Fibroblast of lung (primary cell): ENCODE measurements at regions not wholly inside any gene's neighbourhood (a gene's known extent, or its start where the extent isn't known, plus 50 kb on each side); places are given as distances from the start of the nearest gene placed in this dataset.

Experiments
- DNase-seq, 2 donors: peaks; one replicate each; pipeline versions ENCODE4 v3.0.0 to v3.0.0-alpha.2; 2010; ENCODE audit warnings: low read depth in 2 of 2
- H2AFZ ChIP-seq: 2 replicates; pipeline ENCODE4 v1.5.1; 2012; ENCODE audit warnings: low read length, control low read depth, inconsistent platforms
- H3K27ac ChIP-seq: 2 replicates; pipeline ENCODE4 v1.5.1; 2011; ENCODE audit warnings: low read length, control low read depth; ENCODE audit not compliant: insufficient read depth
- H3K27me3 ChIP-seq: 2 replicates; pipeline ENCODE4 v1.5.1; 2011; ENCODE audit warnings: mild to moderate bottlenecking, low read length; ENCODE audit not compliant: control insufficient read depth, insufficient read depth
- H3K36me3 ChIP-seq: 2 replicates; pipeline ENCODE4 v1.5.1; 2011; ENCODE audit warnings: low read length; ENCODE audit not compliant: control insufficient read depth, insufficient read depth
- H3K4me1 ChIP-seq: 2 replicates; pipeline ENCODE4 v1.5.1; 2011; ENCODE audit warnings: low read length; ENCODE audit not compliant: control insufficient read depth, insufficient read depth; ENCODE audit errors: extremely low read depth
- H3K4me2 ChIP-seq: 2 replicates; pipeline ENCODE4 v1.5.1; 2011; ENCODE audit warnings: low read length, control low read depth; ENCODE audit not compliant: insufficient read depth; ENCODE audit errors: extremely low read depth
- H3K4me3 ChIP-seq, 4 experiments: fragments of 200-600 bp in 1 of 4; sonication (generic) in 1 of 4; replicated peaks in 1 of 4; 2 replicates each; pipeline ENCODE4 v1.5.1; 2011 to 2016; ENCODE audit warnings: low read length in 4 of 4, low read depth in 3 of 4, mild to moderate bottlenecking in 3 of 4, control low read depth in 2 of 4, inconsistent platforms in 1 of 4, mixed read lengths in 1 of 4; ENCODE audit not compliant: insufficient read depth in 1 of 4; ENCODE audit errors: control extremely low read depth in 1 of 4
- H3K79me2 ChIP-seq: 2 replicates; pipeline ENCODE4 v1.5.1; 2012; ENCODE audit warnings: mild to moderate bottlenecking, low read length, inconsistent platforms; ENCODE audit not compliant: control insufficient read depth, insufficient read depth
- H3K9ac ChIP-seq: 2 replicates; pipeline ENCODE4 v1.5.1; 2011; ENCODE audit warnings: mild to moderate bottlenecking, low read length, control low read depth; ENCODE audit not compliant: insufficient read depth
- H3K9me3 ChIP-seq: 2 replicates; pipeline ENCODE4 v1.5.1; 2012; ENCODE audit warnings: low read depth, low read length; ENCODE audit not compliant: control insufficient read depth, insufficient read depth
- H4K20me1 ChIP-seq: 2 replicates; pipeline ENCODE4 v1.5.1; 2011; ENCODE audit warnings: low read length; ENCODE audit not compliant: control insufficient read depth, insufficient read depth; ENCODE audit errors: extremely low read depth
- EZH2 ChIP-seq: IDR thresholded peaks from 2 replicates; pipeline ENCODE4 v1.5.1; 2012; ENCODE audit warnings: low read length, control low read depth, mild to moderate bottlenecking; ENCODE audit errors: missing control alignments
- TF ChIP-seq, protein P1 (sequence below), 2 donors: IDR thresholded peaks in 1 of 2; conservative IDR thresholded peaks in 1 of 2; 1 replicate in 1 of 2; 2 replicates in 1 of 2; pipeline ENCODE4 v1.5.1; 2011 to 2012; ENCODE audit warnings: low read length in 2 of 2, control low read depth in 1 of 2, inconsistent platforms in 1 of 2, low read depth in 1 of 2, mild to moderate bottlenecking in 1 of 2

DNA sequence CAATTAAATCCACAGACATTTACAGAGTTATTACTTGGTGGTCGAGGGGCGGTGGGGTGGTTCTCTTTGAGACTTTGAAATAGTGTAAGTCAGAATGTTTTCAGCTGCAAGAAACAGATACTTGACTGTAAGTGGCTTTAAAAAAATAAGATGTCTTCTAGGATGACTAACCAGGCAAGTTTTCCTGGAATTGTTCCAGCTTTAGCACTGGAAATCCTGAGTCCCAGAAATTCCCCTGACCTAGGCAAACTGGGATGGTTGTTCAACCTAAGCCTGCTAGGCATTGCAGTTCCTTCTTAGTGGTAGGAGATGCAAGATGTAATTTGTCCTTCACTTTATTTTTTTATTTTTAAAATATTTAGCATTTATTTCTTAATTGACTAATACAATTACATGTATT lies 169.5 kb upstream of the POC5 start:
- Histone ChIP-seq H2AFZ (no peak overlapping the region), H3K4me2 (no peak overlapping the region)
- no peak for DNase-seq

DNA sequence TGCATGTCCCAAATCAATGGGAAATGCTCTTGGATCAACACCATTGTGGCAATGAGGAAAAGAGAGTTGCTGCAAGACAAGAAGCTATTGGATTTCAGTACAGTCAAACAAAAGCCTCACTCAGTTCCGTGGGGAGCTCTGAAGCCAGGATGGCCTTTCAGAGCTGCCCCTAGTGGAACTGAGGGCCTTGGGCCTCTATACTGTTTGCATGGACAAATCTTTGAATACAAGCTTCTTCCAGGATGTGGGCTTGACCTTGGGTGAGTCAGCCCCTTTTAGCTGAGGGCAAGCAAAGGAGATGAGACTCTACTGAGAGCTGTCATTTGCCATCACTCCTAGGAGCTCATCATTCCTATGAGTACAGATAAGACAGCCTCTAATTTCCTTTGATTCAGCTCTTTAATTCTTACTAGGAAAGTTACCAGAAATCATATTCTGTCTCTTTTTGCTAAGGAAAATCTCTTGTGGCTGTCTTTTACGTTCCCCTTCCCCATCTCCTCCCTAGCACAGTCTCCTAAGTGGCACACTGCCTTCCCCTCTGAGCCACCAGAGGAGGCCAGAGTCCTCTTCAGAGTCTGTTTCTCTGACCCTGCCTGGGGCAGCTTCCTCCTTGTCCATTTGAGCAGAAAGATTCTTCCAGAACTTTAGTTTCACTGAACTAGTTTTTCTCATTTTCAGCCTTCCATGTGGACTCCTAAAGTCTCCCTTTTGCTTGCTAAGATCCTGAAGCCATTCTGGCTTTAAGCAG lies 168.8 kb upstream of the POC5 start:
- Histone ChIP-seq H3K9me3 (no peaks in the 10 kb centered on the region), H3K27me3 (no peaks in the 10 kb centered on the region), H3K4me2 (no peak overlapping the region), H4K20me1 (no peaks in the 10 kb centered on the region), H2AFZ (no peak overlapping the region), H3K36me3 (no peaks in the 10 kb centered on the region), H3K4me1 (no peaks in the 10 kb centered on the region), H3K4me3 (no peak overlapping the region), H3K9ac (no peak overlapping the region), H3K27ac (no peak overlapping the region), H3K79me2 (no peaks in the 10 kb centered on the region)
- DNase-seq: no peak
- TF ChIP-seq, protein P1, sequence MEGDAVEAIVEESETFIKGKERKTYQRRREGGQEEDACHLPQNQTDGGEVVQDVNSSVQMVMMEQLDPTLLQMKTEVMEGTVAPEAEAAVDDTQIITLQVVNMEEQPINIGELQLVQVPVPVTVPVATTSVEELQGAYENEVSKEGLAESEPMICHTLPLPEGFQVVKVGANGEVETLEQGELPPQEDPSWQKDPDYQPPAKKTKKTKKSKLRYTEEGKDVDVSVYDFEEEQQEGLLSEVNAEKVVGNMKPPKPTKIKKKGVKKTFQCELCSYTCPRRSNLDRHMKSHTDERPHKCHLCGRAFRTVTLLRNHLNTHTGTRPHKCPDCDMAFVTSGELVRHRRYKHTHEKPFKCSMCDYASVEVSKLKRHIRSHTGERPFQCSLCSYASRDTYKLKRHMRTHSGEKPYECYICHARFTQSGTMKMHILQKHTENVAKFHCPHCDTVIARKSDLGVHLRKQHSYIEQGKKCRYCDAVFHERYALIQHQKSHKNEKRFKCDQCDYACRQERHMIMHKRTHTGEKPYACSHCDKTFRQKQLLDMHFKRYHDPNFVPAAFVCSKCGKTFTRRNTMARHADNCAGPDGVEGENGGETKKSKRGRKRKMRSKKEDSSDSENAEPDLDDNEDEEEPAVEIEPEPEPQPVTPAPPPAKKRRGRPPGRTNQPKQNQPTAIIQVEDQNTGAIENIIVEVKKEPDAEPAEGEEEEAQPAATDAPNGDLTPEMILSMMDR (conservative IDR thresholded peaks at IDR 0.05 in 1 of 2, IDR thresholded peaks at IDR 0.05 in 1 of 2; ENCODE audit: low read depth in 1 of 2, low read length in 2 of 2): no peak

More for the DNA sequence above, 169.5 kb upstream of the POC5 start:
- no peak overlapping the region for H3K27ac ChIP-seq
- no peaks in the 10 kb centered on the region for H3K27me3 ChIP-seq
- H3K36me3 ChIP-seq: no peaks in the 10 kb centered on the region
- no peaks in the 10 kb centered on the region for H3K79me2 ChIP-seq
- no peak overlapping the region for H3K4me3 ChIP-seq
- H3K4me1 ChIP-seq: no peaks in the 10 kb centered on the region
- no peaks in the 10 kb centered on the region for H3K9me3 ChIP-seq
- H4K20me1 ChIP-seq: no peaks in the 10 kb centered on the region
- TF ChIP-seq EZH2: no peak
- TF ChIP-seq, protein P1 (conservative IDR thresholded peaks at IDR 0.05 in 1 of 2, IDR thresholded peaks at IDR 0.05 in 1 of 2; ENCODE audit: low read depth in 1 of 2, low read length in 2 of 2): no peak
- no peak overlapping the region for H3K9ac ChIP-seq

DNA sequence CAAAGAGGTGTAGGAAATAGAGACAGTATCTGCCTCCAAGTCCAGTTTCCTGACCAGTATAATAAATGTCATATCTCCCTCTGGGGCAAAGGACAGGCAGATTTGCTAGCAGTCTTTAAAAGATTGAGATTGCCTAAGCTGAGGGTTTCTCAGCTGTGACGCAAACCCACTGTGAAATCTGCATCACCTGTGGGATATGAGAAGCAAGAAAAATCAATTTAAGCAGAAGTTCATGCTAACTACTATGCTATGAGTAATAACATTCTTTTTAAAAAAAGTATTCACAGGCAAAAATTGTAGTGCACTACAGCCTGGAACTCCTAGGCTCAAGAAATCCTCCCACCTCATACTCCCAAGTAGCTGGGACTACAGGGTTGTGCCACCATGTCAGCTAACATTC lies 168.1 kb upstream of the POC5 start:
- Histone ChIP-seq H2AFZ (no peak overlapping the region), H3K27me3 (no peaks in the 10 kb centered on the region), H4K20me1 (no peaks in the 10 kb centered on the region), H3K36me3 (no peaks in the 10 kb centered on the region), H3K9ac (no peak overlapping the region), H3K79me2 (no peaks in the 10 kb centered on the region), H3K4me2 (no peak overlapping the region), H3K27ac (no peak overlapping the region), H3K4me1 (no peaks in the 10 kb centered on the region), H3K4me3 (no peak overlapping the region), H3K9me3 (no peaks in the 10 kb centered on the region)
- TF ChIP-seq, protein P1 (conservative IDR thresholded peaks at IDR 0.05 in 1 of 2, IDR thresholded peaks at IDR 0.05 in 1 of 2; ENCODE audit: low read depth in 1 of 2, low read length in 2 of 2): no peak
- no peak for TF ChIP-seq EZH2
- DNase-seq: no peak
